K562 (cell line): ENCODE measurements at regions not wholly inside any gene's neighbourhood (a gene's known extent, or its start where the extent isn't known, plus 50 kb on each side); places are given as distances from the start of the nearest gene placed in this dataset.

Experiments used
- ATAC-seq: fragments of 200-7000 bp; cut with Tn5 transposase; 3 replicates; pipeline ENCODE4 v1.9.1; 2020; ENCODE audit warnings: moderate library complexity
- BruUV-seq: library from RNA; stranded (reverse); fragments of 400-500 nt; replicated peaks from 2 replicates; lab custom pipeline; 2021; lab: Mats Ljungman, UMichigan
- CTCF ChIA-PET: fragments of 300-600 bp; formaldehyde crosslinking; extraction: SDS; loops from one replicate; lab custom pipeline; 2021; ENCODE audit warnings: low intra/inter-chr PET ratio; lab: Yijun Ruan, JAX
- POLR2A ChIA-PET: fragments of 300-600, 350-650 bp; sonication (Branson Sonifier 250); formaldehyde crosslinking; extraction: SDS; loops from one replicate; lab custom pipeline; 2021; ENCODE audit warnings: antibody characterized with exemption, inconsistent platforms; lab: Yijun Ruan, JAX
- DNase-seq, 4 experiments: peaks; one replicate each; pipeline versions ENCODE4 v3.0.0 to v3.0.0-alpha.2; 2011 to 2018; ENCODE audit warnings: low spot score in 3 of 4, mixed read lengths in 3 of 4; ENCODE audit errors: extremely low read depth in 1 of 4
- FAIRE-seq: peaks from 2 replicates; lab custom pipeline; 2011; peaks lifted over from hg19 to GRCh38; lab: Jason Lieb, UNC
- H2AFZ ChIP-seq: 2 replicates; pipeline ENCODE4 v1.6.0; 2011; ENCODE audit warnings: low read depth, low read length, control low read depth, inconsistent platforms
- H3K27ac ChIP-seq: fragments of 200-600 bp; 3 replicates; pipeline ENCODE4 v1.8.0; 2011; ENCODE audit warnings: low read depth, mild to moderate bottlenecking, control low read depth, inconsistent platforms, low read length, moderate library complexity, mixed read lengths; ENCODE audit errors: extremely low read depth
- H3K27me3 ChIP-seq, 2 experiments: fragments of 300-600 bp in 1 of 2; 2 replicates in 1 of 2; 3 replicates in 1 of 2; pipeline versions ENCODE4 v1.6.0 to v1.8.0; 2011; ENCODE audit warnings: inconsistent platforms in 2 of 2, low read length in 2 of 2, mild to moderate bottlenecking in 1 of 2, mixed read lengths in 1 of 2, moderate library complexity in 1 of 2; ENCODE audit not compliant: control insufficient read depth in 2 of 2, insufficient read depth in 2 of 2
- H3K36me3 ChIP-seq: fragments of 300-600 bp; 3 replicates; pipeline ENCODE4 v1.8.0; 2011; ENCODE audit warnings: mild to moderate bottlenecking, low read length, inconsistent platforms; ENCODE audit not compliant: control insufficient read depth, insufficient read depth
- H3K4me1 ChIP-seq, 2 experiments: fragments of 200-600 bp in 1 of 2; replicated peaks in 1 of 2; 2 replicates in 1 of 2; 3 replicates in 1 of 2; pipeline versions ENCODE4 v1.5.1 to v1.8.0; 2011; ENCODE audit warnings: inconsistent platforms in 2 of 2, low read length in 2 of 2, mild to moderate bottlenecking in 1 of 2, mixed read lengths in 1 of 2, moderate library complexity in 1 of 2; ENCODE audit not compliant: control insufficient read depth in 2 of 2, insufficient read depth in 2 of 2
- H3K4me2 ChIP-seq: 2 replicates; pipeline ENCODE4 v1.6.1; 2011; ENCODE audit warnings: low read length, control low read depth, inconsistent platforms, mixed read lengths; ENCODE audit not compliant: insufficient read depth
- H3K4me3 ChIP-seq: fragments of 200-600 bp; sonication (generic), shearing (Covaris generic); 2 replicates; pipeline ENCODE4 v1.5.1; 2016; ENCODE audit warnings: control low read depth, inconsistent platforms
- H3K79me2 ChIP-seq: fragments of 200-600 bp; 3 replicates; pipeline ENCODE4 v1.8.0; 2011; ENCODE audit warnings: low read length, inconsistent platforms; ENCODE audit not compliant: control insufficient read depth, insufficient read depth
- H3K9ac ChIP-seq, 2 experiments: 2 replicates each; pipeline versions ENCODE4 v1.6.0 to v1.6.1; 2011; ENCODE audit warnings: low read depth in 2 of 2, low read length in 2 of 2, control low read depth in 1 of 2, inconsistent platforms in 1 of 2, mild to moderate bottlenecking in 1 of 2, mixed read lengths in 1 of 2; ENCODE audit not compliant: insufficient read depth in 1 of 2
- H3K9me1 ChIP-seq: one replicate; pipeline ENCODE4 v1.6.0; 2011; ENCODE audit warnings: inconsistent platforms, mild to moderate bottlenecking, low read length, moderate library complexity; ENCODE audit not compliant: control insufficient read depth, insufficient read depth
- H3K9me3 ChIP-seq: replicated peaks from 2 replicates; pipeline ENCODE4 v1.5.1; 2011; ENCODE audit warnings: low read depth, low read length, inconsistent platforms; ENCODE audit not compliant: control insufficient read depth, insufficient read depth
- H4K20me1 ChIP-seq: replicated peaks from 2 replicates; pipeline ENCODE4 v1.6.1; 2011; ENCODE audit warnings: low read length, inconsistent platforms, mixed read lengths; ENCODE audit not compliant: control insufficient read depth, insufficient read depth
- CAMTA2 ChIP-seq: fragments of 250-450 bp; sonication (Bioruptor Pico); conservative IDR thresholded peaks from 2 replicates; pipeline ENCODE4 v1.5.1; 2022
- CBX5 ChIP-seq: IDR thresholded peaks from 2 replicates; pipeline ENCODE4 v1.6.1; 2014; ENCODE audit warnings: low read depth, borderline replicate concordance
- FOXA1 ChIP-seq: fragments of 450-650 bp; IDR thresholded peaks from 2 replicates; pipeline ENCODE4 v1.6.1; 2016; ENCODE audit warnings: mild to moderate bottlenecking, borderline replicate concordance
- HDAC8 ChIP-seq: fragments of 450-650 bp; IDR thresholded peaks from 2 replicates; pipeline ENCODE4 v1.6.1; 2016; ENCODE audit warnings: mild to moderate bottlenecking, missing genetic modification characterization, moderate library complexity, missing compliant biosample characterization
- MEF2D ChIP-seq: conservative IDR thresholded peaks from 2 replicates; pipeline ENCODE4 v1.6.1; 2016; ENCODE audit warnings: low read depth, missing genetic modification characterization, missing compliant biosample characterization
- MEIS2 ChIP-seq: fragments of 450-650 bp; IDR thresholded peaks from 2 replicates; pipeline ENCODE4 v1.6.1; 2014; ENCODE audit warnings: mild to moderate bottlenecking; ENCODE audit not compliant: partially characterized antibody
- RBM34 ChIP-seq: fragments of 200-400 bp; formaldehyde crosslinking; IDR thresholded peaks from 2 replicates; pipeline ENCODE4 v1.6.1; 2018; ENCODE audit warnings: low read length, borderline replicate concordance; ENCODE audit not compliant: insufficient read depth
- SRSF9 ChIP-seq: fragments of 200-400 bp; formaldehyde crosslinking; IDR thresholded peaks from 2 replicates; pipeline ENCODE4 v1.6.1; 2017; ENCODE audit warnings: low read depth, low read length, borderline replicate concordance
- TAF1 ChIP-seq: IDR thresholded peaks from 2 replicates; pipeline ENCODE4 v1.6.1; 2011; ENCODE audit warnings: mild to moderate bottlenecking, low read length, moderate library complexity; ENCODE audit not compliant: insufficient read depth, control insufficient read depth, severe bottlenecking; ENCODE audit errors: extremely low read depth
- TARDBP ChIP-seq: fragments of 450-650 bp; IDR thresholded peaks from 2 replicates; pipeline ENCODE4 v1.6.1; 2016
- U2AF2 ChIP-seq: fragments of 200-400 bp; formaldehyde crosslinking; optimal IDR thresholded peaks from 2 replicates; pipeline ENCODE3; 2017; ENCODE audit warnings: low read depth, mild to moderate bottlenecking, low read length
- ZC3H11A ChIP-seq: IDR thresholded peaks from 2 replicates; pipeline ENCODE4 v1.6.1; 2012; ENCODE audit warnings: low read depth, low read length, improper control_type of control experiment
- ZNF217 ChIP-seq: sonication (generic); formaldehyde crosslinking; IDR thresholded peaks from 2 replicates; pipeline ENCODE4 v1.8.0; 2022; ENCODE audit warnings: mild to moderate bottlenecking, missing genetic modification reagents
- ZNF224 ChIP-seq: sonication (generic); formaldehyde crosslinking; IDR thresholded peaks from 2 replicates; pipeline ENCODE4 v1.8.0; 2022; ENCODE audit warnings: mild to moderate bottlenecking, missing genetic modification reagents
- ZNF644 ChIP-seq: fragments of 200-800 bp; sonication (Bioruptor generic); IDR thresholded peaks from 2 replicates; pipeline ENCODE4 v1.6.1; 2016; ENCODE audit warnings: low read depth, missing genetic modification characterization, missing compliant biosample characterization
- ZNF785 ChIP-seq: fragments of 250-450 bp; sonication (Bioruptor Pico); IDR thresholded peaks from 2 replicates; pipeline ENCODE4 v1.4.0; 2020; ENCODE audit warnings: mild to moderate bottlenecking
- WGBS: fragments of 100-300 bp; shearing (Covaris generic); methylation state at CpG from one replicate; pipeline ENCODE4 v1.1.6; 2016; ENCODE audit warnings: low coverage, mixed read lengths; ENCODE audit not compliant: insufficient coverage; ENCODE audit errors: missing lambda C conversion rate; 5-methylcytosine and 5-hydroxymethylcytosine counted together
- in situ Hi-C: fragments of 300-500 bp; cut with MboI; formaldehyde crosslinking; loops from 4 replicates; pipeline ENCODE4 v1.15.0; 2018; ENCODE audit warnings: inconsistent platforms, mixed read lengths
- intact Hi-C: fragments of 100-400 bp; cut with micrococcal nuclease; formaldehyde crosslinking; loops from 2 replicates; pipeline ENCODE4 v1.14.2; 2022
- TF ChIP-seq, protein P1 (sequence below): fragments of 250-450 bp; sonication (Bioruptor Pico); IDR thresholded peaks from 2 replicates; pipeline ENCODE4 v1.5.0; 2021; ENCODE audit warnings: mild to moderate bottlenecking, borderline replicate concordance

GRCh38 chr5:8843771-8844170, 702.1 kb downstream of the SEMA5A start:
- Histone ChIP-seq H3K9me1 (no peaks in the 10 kb centered on the region), H3K36me3 (no peaks in the 10 kb centered on the region), H4K20me1 (no peaks in the 10 kb centered on the region), H3K9ac (no peak overlapping the region), H3K79me2 (no peaks in the 10 kb centered on the region), H3K4me1 (peaks cover 0 to 4% of the 10 kb centered on the region in 2 experiments; a peak in 2 of 5 replicates), H3K27ac (no peak overlapping the region), H3K4me2 (no peak overlapping the region), H2AFZ (no peak overlapping the region), H3K9me3 (peaks cover 1% of the 10 kb centered on the region; the same call in 1 of the 2 replicates), H3K27me3 (no peaks in the 10 kb centered on the region), H3K4me3 (no peak overlapping the region)
- no peak for ATAC-seq
- 1% methylated on average over 7 of the region's 7 CpGs for WGBS
- TF ChIP-seq CBX5, result no peak
- TF ChIP-seq MEIS2, result no peak
- TF ChIP-seq ZNF217 (CRISPR knock-in tag), result no peak
- TF ChIP-seq HDAC8, result no peak
- no peak for TF ChIP-seq ZNF785
- no peak for TF ChIP-seq TAF1
- no peak for TF ChIP-seq CAMTA2 (CRISPR knock-in tag)
- TF ChIP-seq RBM34, result no peak
- TF ChIP-seq, protein P1, sequence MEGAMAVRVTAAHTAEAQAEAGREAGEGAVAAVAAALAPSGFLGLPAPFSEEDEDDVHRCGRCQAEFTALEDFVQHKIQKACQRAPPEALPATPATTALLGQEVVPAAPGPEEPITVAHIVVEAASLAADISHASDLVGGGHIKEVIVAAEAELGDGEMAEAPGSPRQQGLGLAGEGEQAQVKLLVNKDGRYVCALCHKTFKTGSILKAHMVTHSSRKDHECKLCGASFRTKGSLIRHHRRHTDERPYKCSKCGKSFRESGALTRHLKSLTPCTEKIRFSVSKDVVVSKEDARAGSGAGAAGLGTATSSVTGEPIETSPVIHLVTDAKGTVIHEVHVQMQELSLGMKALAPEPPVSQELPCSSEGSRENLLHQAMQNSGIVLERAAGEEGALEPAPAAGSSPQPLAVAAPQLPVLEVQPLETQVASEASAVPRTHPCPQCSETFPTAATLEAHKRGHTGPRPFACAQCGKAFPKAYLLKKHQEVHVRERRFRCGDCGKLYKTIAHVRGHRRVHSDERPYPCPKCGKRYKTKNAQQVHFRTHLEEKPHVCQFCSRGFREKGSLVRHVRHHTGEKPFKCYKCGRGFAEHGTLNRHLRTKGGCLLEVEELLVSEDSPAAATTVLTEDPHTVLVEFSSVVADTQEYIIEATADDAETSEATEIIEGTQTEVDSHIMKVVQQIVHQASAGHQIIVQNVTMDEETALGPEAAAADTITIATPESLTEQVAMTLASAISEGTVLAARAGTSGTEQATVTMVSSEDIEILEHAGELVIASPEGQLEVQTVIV (CRISPR knock-in tag), result no peak
- no peak for TF ChIP-seq U2AF2
- no peak for TF ChIP-seq ZNF644 (tag)
- TF ChIP-seq ZNF224 (CRISPR knock-in tag), result no peak
- no peak for TF ChIP-seq MEF2D (tag)
- no peak for TF ChIP-seq FOXA1
- no peak for TF ChIP-seq SRSF9
- no peak for TF ChIP-seq ZC3H11A
- TF ChIP-seq TARDBP, result no peak
- in situ Hi-C loops, result no loop called here
- BruUV-seq, result no TSS peak
- FAIRE-seq, result no peak
- ChIA-PET CTCF (no interaction called here), POLR2A (no interaction called here)
- no peak for DNase-seq
- intact Hi-C loops, result no loop called here
